ENCODE measurements at regions not wholly inside any gene's neighbourhood (a gene's known extent, or its start where the extent isn't known, plus 50 kb on each side); places are given as distances from the start of the nearest gene placed in this dataset.

GRCh38 chr2:226355600-226355999 lies 444.0 kb downstream of the IRS1 start (continued):
- TF ChIP-seq ZBTB40 (IDR thresholded peaks at IDR 0.05) (peak; percentile 32; the same call in 1 of the 2 replicates), ZBTB40 (CRISPR knock-in tag; IDR thresholded peaks at IDR 0.05) (no peak), GZF1 (CRISPR knock-in tag; IDR thresholded peaks at IDR 0.05) (no peak), IRF9 (CRISPR knock-in tag; IDR thresholded peaks at IDR 0.05; ENCODE audit: borderline replicate concordance) (no peak)
